H1 (cell line): ENCODE measurements at regions not wholly inside any gene's neighbourhood (a gene's known extent, or its start where the extent isn't known, plus 50 kb on each side); places are given as distances from the start of the nearest gene placed in this dataset.

Source experiments
- CTCF ChIA-PET: fragments of 300-600 bp; sonication (Branson Sonifier 250); formaldehyde crosslinking; loops from one replicate; lab custom pipeline; 2021; ENCODE audit not compliant: partially characterized antibody; lab: Charles Lee
- POLR2A ChIA-PET: fragments of 300-600 bp; sonication (Branson Sonifier 250); formaldehyde crosslinking; loops from one replicate; lab custom pipeline; 2021; ENCODE audit warnings: inconsistent platforms; ENCODE audit not compliant: partially characterized antibody; lab: Charles Lee
- DNase-seq, 2 experiments: peaks; one replicate each; pipeline versions ENCODE4 v3.0.0 to v3.0.0-alpha.2; 2010 to 2022; ENCODE audit warnings: low spot score in 2 of 2, low read depth in 1 of 2, mixed read lengths in 1 of 2
- FAIRE-seq: peaks from 2 replicates; lab custom pipeline; 2011; peaks lifted over from hg19 to GRCh38; lab: Jason Lieb, UNC
- H2AFZ ChIP-seq: 2 replicates; pipeline ENCODE4 v1.8.1; 2012; ENCODE audit warnings: low read length, inconsistent platforms
- H2AK5ac ChIP-seq: 2 replicates; pipeline ENCODE4 v1.6.1; 2013; ENCODE audit warnings: low read depth, low read length
- H2BK120ac ChIP-seq: replicated peaks from 2 replicates; pipeline ENCODE3; 2013; ENCODE audit warnings: low read depth, low read length, inconsistent platforms
- H2BK12ac ChIP-seq: 2 replicates; pipeline ENCODE4 v1.6.1; 2013; ENCODE audit warnings: low read depth, low read length
- H2BK15ac ChIP-seq: 2 replicates; pipeline ENCODE4 v1.6.1; 2013; ENCODE audit warnings: low read length
- H2BK20ac ChIP-seq: 2 replicates; pipeline ENCODE4 v1.6.1; 2013; ENCODE audit warnings: low read length
- H2BK5ac ChIP-seq: 2 replicates; pipeline ENCODE4 v1.6.1; 2013; ENCODE audit warnings: low read depth, low read length
- H3K14ac ChIP-seq: 2 replicates; pipeline ENCODE4 v1.6.1; 2013; ENCODE audit warnings: inconsistent platforms; ENCODE audit not compliant: insufficient read length
- H3K18ac ChIP-seq: 2 replicates; pipeline ENCODE4 v1.6.1; 2013; ENCODE audit warnings: low read length; ENCODE audit errors: extremely low read depth
- H3K23ac ChIP-seq: 2 replicates; pipeline ENCODE4 v1.6.1; 2013; ENCODE audit warnings: inconsistent platforms; ENCODE audit not compliant: insufficient read length
- H3K23me2 ChIP-seq: 2 replicates; pipeline ENCODE4 v1.6.1; 2013; ENCODE audit warnings: low read depth, low read length
- H3K27ac ChIP-seq: 2 replicates; pipeline ENCODE4 v1.6.1; 2011; ENCODE audit warnings: low read depth, low read length, inconsistent platforms
- H3K27me3 ChIP-seq, 4 experiments: replicated peaks in 1 of 4; 1 replicate in 1 of 4; 2 replicates in 3 of 4; pipeline versions ENCODE4 v1.6.1 to v1.8.1; 2011 to 2013; ENCODE audit warnings: low read length in 3 of 4, mild to moderate bottlenecking in 3 of 4, inconsistent platforms in 2 of 4, mixed read lengths in 2 of 4, moderate library complexity in 1 of 4; ENCODE audit not compliant: control insufficient read depth in 3 of 4, insufficient read depth in 3 of 4; ENCODE audit errors: extremely low read depth in 1 of 4
- H3K36me3 ChIP-seq, 4 experiments: 2 replicates each; pipeline versions ENCODE4 v1.6.1 to v1.8.1; 2011 to 2013; ENCODE audit warnings: mild to moderate bottlenecking in 4 of 4, low read length in 3 of 4, moderate library complexity in 2 of 4, control low read depth in 1 of 4, inconsistent platforms in 1 of 4; ENCODE audit not compliant: insufficient read depth in 4 of 4, control insufficient read depth in 2 of 4
- H3K4ac ChIP-seq: replicated peaks from 2 replicates; pipeline ENCODE3; 2013; ENCODE audit warnings: low read length, low read depth, mixed read lengths, inconsistent platforms; ENCODE audit not compliant: insufficient read length
- H3K4me1 ChIP-seq, 4 experiments: replicated peaks in 1 of 4; 1 replicate in 1 of 4; 2 replicates in 3 of 4; pipeline versions ENCODE4 v1.6.1 to v1.8.1; 2011 to 2013; ENCODE audit warnings: low read length in 3 of 4, inconsistent platforms in 2 of 4, mixed read lengths in 1 of 4; ENCODE audit not compliant: insufficient read depth in 4 of 4, control insufficient read depth in 3 of 4
- H3K4me2 ChIP-seq, 2 experiments: 2 replicates each; pipeline versions ENCODE4 v1.6.1 to v1.8.1; 2011 to 2013; ENCODE audit warnings: low read depth in 2 of 2, low read length in 2 of 2, control low read depth in 1 of 2, inconsistent platforms in 1 of 2, mild to moderate bottlenecking in 1 of 2; ENCODE audit not compliant: insufficient read depth in 1 of 2
- H3K4me3 ChIP-seq, 4 experiments: fragments of 200-600, 300-600 bp in 1 of 4; sonication (generic), shearing (Covaris generic), sonication (Bioruptor Twin) in 1 of 4; 2 replicates each; pipeline versions ENCODE4 v1.5.1 to v1.8.1; 2011 to 2016; ENCODE audit warnings: low read length in 4 of 4, low read depth in 3 of 4, control low read depth in 2 of 4, inconsistent platforms in 2 of 4, mild to moderate bottlenecking in 2 of 4, mixed read lengths in 1 of 4, moderate library complexity in 1 of 4; ENCODE audit not compliant: insufficient read depth in 2 of 4; ENCODE audit errors: extremely low read depth in 1 of 4
- H3K56ac ChIP-seq: replicated peaks from 2 replicates; pipeline ENCODE3; 2013; ENCODE audit warnings: low read depth, mild to moderate bottlenecking, mixed read lengths, low read length, inconsistent platforms; ENCODE audit not compliant: insufficient read length
- H3K79me1 ChIP-seq: 2 replicates; pipeline ENCODE4 v1.6.1; 2013; ENCODE audit warnings: low read depth, low read length, control low read depth
- H3K79me2 ChIP-seq, 2 experiments: 2 replicates each; pipeline versions ENCODE4 v1.6.1 to v1.8.1; 2012 to 2013; ENCODE audit warnings: low read length in 2 of 2, mild to moderate bottlenecking in 2 of 2, inconsistent platforms in 1 of 2; ENCODE audit not compliant: insufficient read depth in 2 of 2, control insufficient read depth in 1 of 2
- H3K9ac ChIP-seq, 4 experiments: replicated peaks in 1 of 4; 1 replicate in 1 of 4; 2 replicates in 3 of 4; pipeline versions ENCODE4 v1.6.1 to v1.8.1; 2011 to 2013; ENCODE audit warnings: low read depth in 3 of 4, low read length in 3 of 4, control low read depth in 2 of 4, mild to moderate bottlenecking in 2 of 4, moderate library complexity in 2 of 4, inconsistent platforms in 1 of 4; ENCODE audit errors: extremely low read depth in 1 of 4
- H3K9me3 ChIP-seq, 2 experiments: 2 replicates each; pipeline versions ENCODE4 v1.6.1 to v1.8.1; 2012 to 2013; ENCODE audit warnings: mild to moderate bottlenecking in 2 of 2, moderate library complexity in 2 of 2, control low read depth in 1 of 2, inconsistent platforms in 1 of 2, low read depth in 1 of 2, low read length in 1 of 2, mixed read lengths in 1 of 2; ENCODE audit not compliant: insufficient read depth in 2 of 2
- H4K20me1 ChIP-seq, 2 experiments: replicated peaks in 1 of 2; 2 replicates each; pipeline versions ENCODE3 to v1.8.1; 2011 to 2013; ENCODE audit warnings: inconsistent platforms in 2 of 2, low read length in 2 of 2, mild to moderate bottlenecking in 1 of 2; ENCODE audit not compliant: insufficient read depth in 2 of 2, control insufficient read depth in 1 of 2
- H4K5ac ChIP-seq: 2 replicates; pipeline ENCODE4 v1.6.1; 2013; ENCODE audit warnings: low read length, low read depth, mixed read lengths, inconsistent platforms; ENCODE audit not compliant: insufficient read length
- H4K8ac ChIP-seq: 2 replicates; pipeline ENCODE4 v1.8.0; 2013; ENCODE audit warnings: mild to moderate bottlenecking, moderate library complexity, low read length, inconsistent platforms; ENCODE audit not compliant: insufficient read depth; ENCODE audit errors: extremely low read depth
- H4K91ac ChIP-seq: replicated peaks from 2 replicates; pipeline ENCODE3; 2013; ENCODE audit warnings: low read length, mixed read lengths, inconsistent platforms; ENCODE audit not compliant: insufficient read length
- CBX5 ChIP-seq: fragments of 300-800, 300-1000 bp; sonication (generic); IDR thresholded peaks from 2 replicates; pipeline ENCODE4 v1.7.1; 2016; ENCODE audit warnings: antibody characterized with exemption, low read length, low read depth
- CTBP2 ChIP-seq: IDR thresholded peaks from 2 replicates; pipeline ENCODE4 v1.7.0; 2011; ENCODE audit warnings: borderline replicate concordance, mild to moderate bottlenecking, moderate library complexity, mixed read lengths, low read length; ENCODE audit not compliant: insufficient read depth, insufficient read length
- EGR1 ChIP-seq: IDR thresholded peaks from 2 replicates; pipeline ENCODE4 v1.6.1; 2011; ENCODE audit warnings: low read depth, low read length, borderline replicate concordance
- EP300 ChIP-seq, 2 experiments: IDR thresholded peaks; 1 replicate in 1 of 2; 2 replicates in 1 of 2; pipeline ENCODE4 v1.6.1; 2011 to 2012; ENCODE audit warnings: low read depth in 2 of 2, low read length in 2 of 2, mild to moderate bottlenecking in 2 of 2, borderline replicate concordance in 1 of 2, inconsistent platforms in 1 of 2, moderate library complexity in 1 of 2
- HDAC2 ChIP-seq, 2 experiments: fragments of 300-600 bp in 1 of 2; sonication (generic) in 1 of 2; IDR thresholded peaks; 2 replicates each; pipeline ENCODE4 v1.6.1; 2011 to 2012; ENCODE audit warnings: low read depth in 2 of 2, low read length in 2 of 2, mild to moderate bottlenecking in 2 of 2, moderate library complexity in 2 of 2, borderline replicate concordance in 1 of 2, inconsistent platforms in 1 of 2
- JUND ChIP-seq: IDR thresholded peaks from 2 replicates; pipeline ENCODE4 v1.6.1; 2011; ENCODE audit warnings: mild to moderate bottlenecking, improper control_type of control experiment, low read length
- PHF8 ChIP-seq: fragments of 200-600 bp; sonication (generic); conservative IDR thresholded peaks from 2 replicates; pipeline ENCODE4 v1.7.1; 2012; ENCODE audit warnings: low read depth, mild to moderate bottlenecking, inconsistent platforms, low read length, moderate library complexity
- POLR2AphosphoS5 ChIP-seq: IDR thresholded peaks from 2 replicates; pipeline ENCODE4 v1.6.1; 2011; ENCODE audit warnings: low read depth, low read length
- SIX5 ChIP-seq: IDR thresholded peaks from 2 replicates; pipeline ENCODE4 v1.6.1; 2011; ENCODE audit warnings: mild to moderate bottlenecking, low read depth, low read length
- SP2 ChIP-seq: IDR thresholded peaks from 2 replicates; pipeline ENCODE4 v1.6.1; 2012; ENCODE audit warnings: mild to moderate bottlenecking, low read length, inconsistent platforms
- SRF ChIP-seq: IDR thresholded peaks from 2 replicates; pipeline ENCODE4 v1.6.1; 2011; ENCODE audit warnings: mild to moderate bottlenecking, low read depth, low read length, moderate library complexity
- TF ChIP-seq, protein P1 (sequence below): IDR thresholded peaks from 2 replicates; pipeline ENCODE4 v1.6.1; 2012; ENCODE audit warnings: inconsistent platforms

DNA sequence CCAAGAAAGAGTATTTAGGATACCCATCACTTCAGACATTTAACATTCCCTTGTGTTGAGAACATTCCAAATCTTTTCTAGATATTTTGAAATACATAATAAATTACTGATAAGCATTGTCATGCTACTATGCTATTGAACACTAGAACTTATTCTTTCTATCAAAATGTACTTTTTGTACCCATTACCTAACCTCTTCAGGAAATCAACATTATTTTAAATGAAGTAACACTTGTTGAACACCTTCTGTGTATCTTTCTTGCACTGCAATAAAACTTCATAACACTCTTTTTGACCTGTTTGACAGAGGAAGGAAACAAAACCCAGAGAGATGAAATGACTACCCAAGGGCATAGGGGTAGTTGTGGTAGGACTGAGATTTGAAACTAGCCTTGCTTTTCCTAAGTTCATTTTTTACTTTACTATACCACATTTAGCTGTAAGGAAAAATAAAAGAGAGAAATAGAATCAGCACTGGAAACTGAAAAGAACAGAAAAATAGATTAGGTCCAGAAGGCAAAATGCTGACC, 99.4 kb downstream of the UCHL5 start:
- CTCF ChIA-PET, result no interaction called here
- no peak for FAIRE-seq
- no peaks in the 10 kb centered on the region for H3K79me1 ChIP-seq
- H4K8ac ChIP-seq, result no peak overlapping the region
- no peak overlapping the region for H3K4ac ChIP-seq
- H2BK120ac ChIP-seq, result no peak overlapping the region
- no peaks in the 10 kb centered on the region for H3K9me3 ChIP-seq
- H2BK20ac ChIP-seq, result no peak overlapping the region
- H3K79me2 ChIP-seq, result no peaks in the 10 kb centered on the region
- H3K23ac ChIP-seq, result no peak overlapping the region
- H3K18ac ChIP-seq, result no peak overlapping the region
- H3K56ac ChIP-seq, result no peak overlapping the region
- H3K27ac ChIP-seq, result no peak overlapping the region
- no peak for DNase-seq
- POLR2A ChIA-PET, result no interaction called here
- H2BK15ac ChIP-seq, result no peak overlapping the region
- no peaks in the 10 kb centered on the region for H3K23me2 ChIP-seq
- TF ChIP-seq CBX5, result no peak
- TF ChIP-seq EGR1, result no peak
- no peak for TF ChIP-seq PHF8
- no peak for TF ChIP-seq HDAC2 (IDR thresholded peaks at IDR 0.05; ENCODE audit: borderline replicate concordance in 1 of 2, low read depth in 2 of 2, low read length in 2 of 2)
- TF ChIP-seq, protein P1, sequence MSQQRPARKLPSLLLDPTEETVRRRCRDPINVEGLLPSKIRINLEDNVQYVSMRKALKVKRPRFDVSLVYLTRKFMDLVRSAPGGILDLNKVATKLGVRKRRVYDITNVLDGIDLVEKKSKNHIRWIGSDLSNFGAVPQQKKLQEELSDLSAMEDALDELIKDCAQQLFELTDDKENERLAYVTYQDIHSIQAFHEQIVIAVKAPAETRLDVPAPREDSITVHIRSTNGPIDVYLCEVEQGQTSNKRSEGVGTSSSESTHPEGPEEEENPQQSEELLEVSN, result no peak
- TF ChIP-seq SRF, result no peak
- TF ChIP-seq SIX5, result no peak
- no peak for TF ChIP-seq POLR2AphosphoS5
- TF ChIP-seq CTBP2, result no peak
- no peak for TF ChIP-seq SP2
- TF ChIP-seq EP300 (IDR thresholded peaks at IDR 0.05; ENCODE audit: borderline replicate concordance in 1 of 2, low read depth in 2 of 2, low read length in 2 of 2), result no peak
- no peak for TF ChIP-seq JUND
- H3K27me3 ChIP-seq, result no peaks in the 10 kb centered on the region
- no peak overlapping the region for H2AFZ ChIP-seq
- H2BK5ac ChIP-seq, result no peak overlapping the region
- no peaks in the 10 kb centered on the region for H3K4me1 ChIP-seq
- H4K20me1 ChIP-seq, result no peaks in the 10 kb centered on the region
- H3K14ac ChIP-seq, result no peak overlapping the region
- no peak overlapping the region for H2BK12ac ChIP-seq
- H2AK5ac ChIP-seq, result no peak overlapping the region
- H4K5ac ChIP-seq, result no peak overlapping the region
- no peak overlapping the region for H3K9ac ChIP-seq
- no peak overlapping the region for H3K4me2 ChIP-seq
- H4K91ac ChIP-seq, result no peak overlapping the region
- H3K36me3 ChIP-seq, result no peaks in the 10 kb centered on the region
- H3K4me3 ChIP-seq, result no peak overlapping the region
